HCT116 (cell line): ENCODE measurements at regions not wholly inside any gene's neighbourhood (a gene's known extent, or its start where the extent isn't known, plus 50 kb on each side); places are given as distances from the start of the nearest gene placed in this dataset.

ENCODE experiments used
- ATAC-seq: fragments of 200-7000 bp; cut with Tn5 transposase; 2 replicates; pipeline ENCODE4 v1.9.1; 2020; ENCODE audit warnings: mild to moderate bottlenecking, moderate library complexity
- BruUV-seq: library from RNA; stranded (reverse); fragments of 400-500 nt; replicated peaks from 2 replicates; lab custom pipeline; 2021; lab: Mats Ljungman, UMichigan
- CTCF ChIA-PET: fragments of 300-600 bp; sonication (Branson Sonifier 250); formaldehyde crosslinking; loops from one replicate; lab custom pipeline; 2021; ENCODE audit warnings: antibody characterized with exemption; lab: Charles Lee
- POLR2A ChIA-PET: fragments of 300-600, 350-600 bp; sonication (Branson Sonifier 250); formaldehyde crosslinking; loops from one replicate; lab custom pipeline; 2021; ENCODE audit warnings: antibody characterized with exemption; lab: Charles Lee
- RAD21 ChIA-PET, 2 experiments: fragments of 300-600 bp; sonication (Branson Sonifier 250); formaldehyde crosslinking; loops; one replicate each; lab custom pipeline; 2023; ENCODE audit warnings: low total read pairs in 2 of 2; ENCODE audit not compliant: uncharacterized antibody in 2 of 2, unreplicated experiment in 2 of 2, low non-redundant PET in 1 of 2; lab: Charles Lee
- DNase-seq: peaks from one replicate; pipeline ENCODE4 v3.0.0-alpha.2; 2010; ENCODE audit warnings: low read depth, low spot score
- H2AFZ ChIP-seq: fragments of 200-600 bp; shearing (Covaris generic), sonication (generic); 2 replicates; pipeline ENCODE4 v1.6.1; 2017; ENCODE audit warnings: low read depth, mixed run types, mixed read lengths, antibody characterized with exemption, low read length; ENCODE audit not compliant: poor library complexity, severe bottlenecking
- H3K27ac ChIP-seq: 2 replicates; pipeline ENCODE4 v1.5.1; 2012; ENCODE audit warnings: low read depth, low read length
- H3K27me3 ChIP-seq: fragments of 200-600 bp; sonication (generic); 2 replicates; pipeline ENCODE4 v1.6.1; 2016; ENCODE audit warnings: mixed run types, low read length, mixed read lengths; ENCODE audit not compliant: insufficient read depth
- H3K36me3 ChIP-seq, 2 experiments: fragments of 200-500 bp in 1 of 2; fragments of 200-600 bp in 1 of 2; sonication (Bioruptor generic) in 1 of 2; sonication (generic) in 1 of 2; 2 replicates each; pipeline versions ENCODE4 v1.5.1 to v1.6.1; 2014 to 2016; ENCODE audit warnings: low read length in 2 of 2, inconsistent platforms in 1 of 2, mixed read lengths in 1 of 2, mixed run types in 1 of 2; ENCODE audit not compliant: insufficient read depth in 2 of 2, control insufficient read depth in 1 of 2
- H3K4me1 ChIP-seq, 2 experiments: fragments of 200-600 bp in 1 of 2; sonication (generic) in 1 of 2; 2 replicates each; pipeline versions ENCODE4 v1.5.1 to v1.6.1; 2012 to 2017; ENCODE audit warnings: low read length in 2 of 2, inconsistent platforms in 1 of 2, mild to moderate bottlenecking in 1 of 2, mixed read lengths in 1 of 2, mixed run types in 1 of 2, moderate library complexity in 1 of 2; ENCODE audit not compliant: insufficient read depth in 2 of 2, control insufficient read depth in 1 of 2
- H3K4me2 ChIP-seq: fragments of 200-600 bp; sonication (generic); 2 replicates; pipeline ENCODE4 v1.6.1; 2017; ENCODE audit warnings: mixed run types, low read length, mixed read lengths
- H3K4me3 ChIP-seq, 2 experiments: fragments of 200-600 bp in 1 of 2; sonication (generic) in 1 of 2; replicated peaks in 1 of 2; 2 replicates each; pipeline ENCODE4 v1.5.1; 2011 to 2016; ENCODE audit warnings: low read length in 2 of 2, control low read depth in 1 of 2, low read depth in 1 of 2, mild to moderate bottlenecking in 1 of 2, mixed read lengths in 1 of 2, mixed run types in 1 of 2
- H3K79me2 ChIP-seq: fragments of 200-600 bp; sonication (generic); 2 replicates; pipeline ENCODE4 v1.6.1; 2017; ENCODE audit warnings: mild to moderate bottlenecking, mixed run types, low read length, moderate library complexity, mixed read lengths; ENCODE audit not compliant: insufficient read depth
- H3K9ac ChIP-seq: fragments of 200-600 bp; sonication (generic); 2 replicates; pipeline ENCODE4 v1.6.1; 2016; ENCODE audit warnings: low read length, mixed read lengths
- H3K9me2 ChIP-seq: fragments of 200-600 bp; sonication (generic), shearing (Covaris generic); 2 replicates; pipeline ENCODE4 v1.6.1; 2017; ENCODE audit warnings: mixed run types, mild to moderate bottlenecking, moderate library complexity; ENCODE audit not compliant: insufficient read depth
- H3K9me3 ChIP-seq, 2 experiments: fragments of 200-500 bp in 1 of 2; fragments of 200-600 bp in 1 of 2; sonication (Bioruptor generic) in 1 of 2; sonication (generic) in 1 of 2; 2 replicates each; pipeline ENCODE4 v1.6.1; 2014 to 2017; ENCODE audit warnings: low read length in 2 of 2, mixed read lengths in 2 of 2, inconsistent platforms in 1 of 2, low read depth in 1 of 2, mild to moderate bottlenecking in 1 of 2, mixed run types in 1 of 2, moderate library complexity in 1 of 2; ENCODE audit not compliant: control insufficient read depth in 1 of 2, insufficient read depth in 1 of 2
- H4K20me1 ChIP-seq: fragments of 200-600 bp; sonication (generic), shearing (Covaris generic); 2 replicates; pipeline ENCODE4 v1.6.1; 2017; ENCODE audit warnings: mixed run types, mild to moderate bottlenecking, moderate library complexity; ENCODE audit not compliant: insufficient read depth
- CEBPB ChIP-seq: IDR thresholded peaks from 2 replicates; pipeline ENCODE4 v1.6.1; 2012; ENCODE audit warnings: low read depth
- FOSL1 ChIP-seq: IDR thresholded peaks from 2 replicates; pipeline ENCODE4 v1.6.1; 2012; ENCODE audit warnings: low read depth
- JUND ChIP-seq: IDR thresholded peaks from 2 replicates; pipeline ENCODE4 v1.6.1; 2012
- ZFX ChIP-seq: fragments of 450-650 bp; IDR thresholded peaks from 2 replicates; pipeline ENCODE4 v1.6.1; 2017
- intact Hi-C: fragments of 100-400 bp; cut with micrococcal nuclease; formaldehyde crosslinking; loops from 2 replicates; pipeline ENCODE4 v1.10.0; 2022
- TF ChIP-seq, protein P1 (sequence below): IDR thresholded peaks from 2 replicates; pipeline ENCODE4 v1.6.1; 2011; ENCODE audit warnings: mild to moderate bottlenecking, low read length, moderate library complexity; ENCODE audit not compliant: insufficient replicate concordance; ENCODE audit errors: extremely low read depth
- TF ChIP-seq, protein P2 (sequence below), 3 experiments: fragments of 200-600 bp in 1 of 3; sonication (generic) in 1 of 3; IDR thresholded peaks in 2 of 3; conservative IDR thresholded peaks in 1 of 3; 2 replicates each; pipeline ENCODE4 v1.5.1; 2012 to 2017; ENCODE audit warnings: low read depth in 2 of 3, low read length in 2 of 3, antibody characterized with exemption in 1 of 3, borderline replicate concordance in 1 of 3, control low read depth in 1 of 3, mild to moderate bottlenecking in 1 of 3, mixed read lengths in 1 of 3, mixed run types in 1 of 3, moderate library complexity in 1 of 3; ENCODE audit not compliant: insufficient read depth in 1 of 3
- TF ChIP-seq, protein P3 (sequence below): IDR thresholded peaks from 2 replicates; pipeline ENCODE4 v1.6.1; 2012; ENCODE audit warnings: low read depth
- TF ChIP-seq, protein P4 (sequence below): IDR thresholded peaks from 2 replicates; pipeline ENCODE4 v1.6.1; 2012

DNA sequence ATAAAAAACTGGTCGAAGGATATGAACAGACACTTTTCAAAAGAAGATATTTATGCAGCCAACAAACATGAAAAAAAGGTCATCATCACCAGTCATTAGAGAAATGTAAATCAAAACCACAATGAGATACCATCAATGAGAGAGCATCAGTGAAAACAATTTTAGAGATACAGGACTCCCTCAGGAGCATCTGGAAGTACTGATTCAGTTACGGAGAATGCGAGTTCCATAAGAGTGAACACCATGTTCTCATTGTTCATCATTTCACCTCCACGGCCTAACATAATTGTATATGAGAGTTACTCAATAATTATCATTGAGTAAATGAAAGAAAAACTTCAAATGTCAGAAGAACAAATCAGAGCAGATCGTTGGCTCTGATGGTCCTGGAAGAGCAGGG lies 140.9 kb upstream of the TANK start:
- DNase-seq: no peak
- ATAC-seq: no peak
- no peak overlapping the region for H3K9ac ChIP-seq
- H3K79me2 ChIP-seq: no peaks in the 10 kb centered on the region
- no peak overlapping the region for H3K27ac ChIP-seq
- intact Hi-C loops: no loop called here
- no peaks in the 10 kb centered on the region for H3K27me3 ChIP-seq
- H4K20me1 ChIP-seq: no peaks in the 10 kb centered on the region
- ChIA-PET CTCF (no interaction called here), RAD21 (no interaction called here), POLR2A (no interaction called here)
- no peaks in the 10 kb centered on the region for H3K9me3 ChIP-seq
- no peak overlapping the region for H2AFZ ChIP-seq
- BruUV-seq: no TSS peak
- no peaks in the 10 kb centered on the region for H3K36me3 ChIP-seq
- H3K9me2 ChIP-seq: no peaks in the 10 kb centered on the region
- H3K4me3 ChIP-seq: no peak overlapping the region
- H3K4me1 ChIP-seq: no peaks in the 10 kb centered on the region
- H3K4me2 ChIP-seq: no peak overlapping the region
- TF ChIP-seq, protein P1, sequence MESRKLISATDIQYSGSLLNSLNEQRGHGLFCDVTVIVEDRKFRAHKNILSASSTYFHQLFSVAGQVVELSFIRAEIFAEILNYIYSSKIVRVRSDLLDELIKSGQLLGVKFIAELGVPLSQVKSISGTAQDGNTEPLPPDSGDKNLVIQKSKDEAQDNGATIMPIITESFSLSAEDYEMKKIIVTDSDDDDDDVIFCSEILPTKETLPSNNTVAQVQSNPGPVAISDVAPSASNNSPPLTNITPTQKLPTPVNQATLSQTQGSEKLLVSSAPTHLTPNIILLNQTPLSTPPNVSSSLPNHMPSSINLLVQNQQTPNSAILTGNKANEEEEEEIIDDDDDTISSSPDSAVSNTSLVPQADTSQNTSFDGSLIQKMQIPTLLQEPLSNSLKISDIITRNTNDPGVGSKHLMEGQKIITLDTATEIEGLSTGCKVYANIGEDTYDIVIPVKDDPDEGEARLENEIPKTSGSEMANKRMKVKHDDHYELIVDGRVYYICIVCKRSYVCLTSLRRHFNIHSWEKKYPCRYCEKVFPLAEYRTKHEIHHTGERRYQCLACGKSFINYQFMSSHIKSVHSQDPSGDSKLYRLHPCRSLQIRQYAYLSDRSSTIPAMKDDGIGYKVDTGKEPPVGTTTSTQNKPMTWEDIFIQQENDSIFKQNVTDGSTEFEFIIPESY: no peak
- TF ChIP-seq JUND: no peak
- no peak for TF ChIP-seq CEBPB
- TF ChIP-seq, protein P2, sequence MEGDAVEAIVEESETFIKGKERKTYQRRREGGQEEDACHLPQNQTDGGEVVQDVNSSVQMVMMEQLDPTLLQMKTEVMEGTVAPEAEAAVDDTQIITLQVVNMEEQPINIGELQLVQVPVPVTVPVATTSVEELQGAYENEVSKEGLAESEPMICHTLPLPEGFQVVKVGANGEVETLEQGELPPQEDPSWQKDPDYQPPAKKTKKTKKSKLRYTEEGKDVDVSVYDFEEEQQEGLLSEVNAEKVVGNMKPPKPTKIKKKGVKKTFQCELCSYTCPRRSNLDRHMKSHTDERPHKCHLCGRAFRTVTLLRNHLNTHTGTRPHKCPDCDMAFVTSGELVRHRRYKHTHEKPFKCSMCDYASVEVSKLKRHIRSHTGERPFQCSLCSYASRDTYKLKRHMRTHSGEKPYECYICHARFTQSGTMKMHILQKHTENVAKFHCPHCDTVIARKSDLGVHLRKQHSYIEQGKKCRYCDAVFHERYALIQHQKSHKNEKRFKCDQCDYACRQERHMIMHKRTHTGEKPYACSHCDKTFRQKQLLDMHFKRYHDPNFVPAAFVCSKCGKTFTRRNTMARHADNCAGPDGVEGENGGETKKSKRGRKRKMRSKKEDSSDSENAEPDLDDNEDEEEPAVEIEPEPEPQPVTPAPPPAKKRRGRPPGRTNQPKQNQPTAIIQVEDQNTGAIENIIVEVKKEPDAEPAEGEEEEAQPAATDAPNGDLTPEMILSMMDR (IDR thresholded peaks at IDR 0.05 in 2 of 3, conservative IDR thresholded peaks at IDR 0.05 in 1 of 3; ENCODE audit: borderline replicate concordance in 1 of 3, insufficient read depth in 1 of 3, low read depth in 2 of 3, low read length in 2 of 3): no peak
- TF ChIP-seq, protein P3, sequence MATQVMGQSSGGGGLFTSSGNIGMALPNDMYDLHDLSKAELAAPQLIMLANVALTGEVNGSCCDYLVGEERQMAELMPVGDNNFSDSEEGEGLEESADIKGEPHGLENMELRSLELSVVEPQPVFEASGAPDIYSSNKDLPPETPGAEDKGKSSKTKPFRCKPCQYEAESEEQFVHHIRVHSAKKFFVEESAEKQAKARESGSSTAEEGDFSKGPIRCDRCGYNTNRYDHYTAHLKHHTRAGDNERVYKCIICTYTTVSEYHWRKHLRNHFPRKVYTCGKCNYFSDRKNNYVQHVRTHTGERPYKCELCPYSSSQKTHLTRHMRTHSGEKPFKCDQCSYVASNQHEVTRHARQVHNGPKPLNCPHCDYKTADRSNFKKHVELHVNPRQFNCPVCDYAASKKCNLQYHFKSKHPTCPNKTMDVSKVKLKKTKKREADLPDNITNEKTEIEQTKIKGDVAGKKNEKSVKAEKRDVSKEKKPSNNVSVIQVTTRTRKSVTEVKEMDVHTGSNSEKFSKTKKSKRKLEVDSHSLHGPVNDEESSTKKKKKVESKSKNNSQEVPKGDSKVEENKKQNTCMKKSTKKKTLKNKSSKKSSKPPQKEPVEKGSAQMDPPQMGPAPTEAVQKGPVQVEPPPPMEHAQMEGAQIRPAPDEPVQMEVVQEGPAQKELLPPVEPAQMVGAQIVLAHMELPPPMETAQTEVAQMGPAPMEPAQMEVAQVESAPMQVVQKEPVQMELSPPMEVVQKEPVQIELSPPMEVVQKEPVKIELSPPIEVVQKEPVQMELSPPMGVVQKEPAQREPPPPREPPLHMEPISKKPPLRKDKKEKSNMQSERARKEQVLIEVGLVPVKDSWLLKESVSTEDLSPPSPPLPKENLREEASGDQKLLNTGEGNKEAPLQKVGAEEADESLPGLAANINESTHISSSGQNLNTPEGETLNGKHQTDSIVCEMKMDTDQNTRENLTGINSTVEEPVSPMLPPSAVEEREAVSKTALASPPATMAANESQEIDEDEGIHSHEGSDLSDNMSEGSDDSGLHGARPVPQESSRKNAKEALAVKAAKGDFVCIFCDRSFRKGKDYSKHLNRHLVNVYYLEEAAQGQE: no peak
- no peak for TF ChIP-seq ZFX
- TF ChIP-seq, protein P4, sequence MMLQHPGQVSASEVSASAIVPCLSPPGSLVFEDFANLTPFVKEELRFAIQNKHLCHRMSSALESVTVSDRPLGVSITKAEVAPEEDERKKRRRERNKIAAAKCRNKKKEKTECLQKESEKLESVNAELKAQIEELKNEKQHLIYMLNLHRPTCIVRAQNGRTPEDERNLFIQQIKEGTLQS: no peak
- no peak for TF ChIP-seq FOSL1
- TF ChIP-seq, all 23 proteins: peak for 0
